ENCODE measurements at regions not wholly inside any gene's neighbourhood (a gene's known extent, or its start where the extent isn't known, plus 50 kb on each side); places are given as distances from the start of the nearest gene placed in this dataset.

DNA sequence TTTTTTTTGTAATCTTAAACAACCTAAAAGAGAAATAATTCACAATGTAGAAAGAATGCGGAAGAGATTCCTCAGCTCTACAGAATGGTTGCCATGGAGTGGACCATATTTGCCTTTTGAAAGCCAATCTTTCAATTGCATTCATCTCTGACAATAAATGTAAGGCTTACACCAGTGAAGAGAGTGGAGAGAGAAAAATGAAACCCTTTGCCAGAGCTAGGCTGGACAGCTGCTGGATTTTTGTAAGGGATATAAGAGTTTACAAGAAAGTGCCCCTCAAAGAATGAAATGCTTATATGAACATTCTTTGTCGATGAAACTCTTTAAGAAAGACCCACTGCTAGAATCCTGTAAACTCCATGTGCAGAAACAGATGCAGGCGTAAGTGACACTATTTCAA, 66.0 kb upstream of the FAT1 start:
- ATAC-seq (ENCODE audit: poor library complexity): no peak
- TF ChIP-seq, protein P1, sequence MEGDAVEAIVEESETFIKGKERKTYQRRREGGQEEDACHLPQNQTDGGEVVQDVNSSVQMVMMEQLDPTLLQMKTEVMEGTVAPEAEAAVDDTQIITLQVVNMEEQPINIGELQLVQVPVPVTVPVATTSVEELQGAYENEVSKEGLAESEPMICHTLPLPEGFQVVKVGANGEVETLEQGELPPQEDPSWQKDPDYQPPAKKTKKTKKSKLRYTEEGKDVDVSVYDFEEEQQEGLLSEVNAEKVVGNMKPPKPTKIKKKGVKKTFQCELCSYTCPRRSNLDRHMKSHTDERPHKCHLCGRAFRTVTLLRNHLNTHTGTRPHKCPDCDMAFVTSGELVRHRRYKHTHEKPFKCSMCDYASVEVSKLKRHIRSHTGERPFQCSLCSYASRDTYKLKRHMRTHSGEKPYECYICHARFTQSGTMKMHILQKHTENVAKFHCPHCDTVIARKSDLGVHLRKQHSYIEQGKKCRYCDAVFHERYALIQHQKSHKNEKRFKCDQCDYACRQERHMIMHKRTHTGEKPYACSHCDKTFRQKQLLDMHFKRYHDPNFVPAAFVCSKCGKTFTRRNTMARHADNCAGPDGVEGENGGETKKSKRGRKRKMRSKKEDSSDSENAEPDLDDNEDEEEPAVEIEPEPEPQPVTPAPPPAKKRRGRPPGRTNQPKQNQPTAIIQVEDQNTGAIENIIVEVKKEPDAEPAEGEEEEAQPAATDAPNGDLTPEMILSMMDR (IDR thresholded peaks at IDR 0.05): no peak
- no peaks in the 10 kb centered on the region for H3K4me1 ChIP-seq (ENCODE audit: insufficient read depth, low read length)
- POLR2A ChIA-PET: no interaction called here
- H3K9me3 Mint-ChIP-seq: no peaks in the 10 kb centered on the region
- H3K36me3 Mint-ChIP-seq (ENCODE audit: low read depth): no peaks in the 10 kb centered on the region
- no peak overlapping the region for H3K4me3 Mint-ChIP-seq
- intact Hi-C loops (cut with DNase I, micrococcal nuclease): no loop called here
- H3K36me3 ChIP-seq (ENCODE audit: insufficient read depth, low read length): no peaks in the 10 kb centered on the region
- no peak for DNase-seq
- no peak overlapping the region for H3K4me3 ChIP-seq (ENCODE audit: low read length)
- H3K27ac ChIP-seq (ENCODE audit: low read depth in 1 of 2, low read length in 2 of 2): no peak overlapping the region
- no peaks in the 10 kb centered on the region for H3K27me3 Mint-ChIP-seq
- H3K27ac Mint-ChIP-seq: no peak overlapping the region
- peaks cover 0 to 15% of the 10 kb centered on the region in 2 experiments for H3K9me3 ChIP-seq (ENCODE audit: control insufficient read depth in 1 of 2, insufficient read depth in 1 of 2, low read length in 2 of 2)
- H3K27me3 ChIP-seq (ENCODE audit: control insufficient read depth in 1 of 2, insufficient read depth in 2 of 2, low read length in 2 of 2): no peaks in the 10 kb centered on the region
- H3K4me1 Mint-ChIP-seq (ENCODE audit: low read depth): no peaks in the 10 kb centered on the region
- CTCF ChIA-PET: no interaction called here

DNA sequence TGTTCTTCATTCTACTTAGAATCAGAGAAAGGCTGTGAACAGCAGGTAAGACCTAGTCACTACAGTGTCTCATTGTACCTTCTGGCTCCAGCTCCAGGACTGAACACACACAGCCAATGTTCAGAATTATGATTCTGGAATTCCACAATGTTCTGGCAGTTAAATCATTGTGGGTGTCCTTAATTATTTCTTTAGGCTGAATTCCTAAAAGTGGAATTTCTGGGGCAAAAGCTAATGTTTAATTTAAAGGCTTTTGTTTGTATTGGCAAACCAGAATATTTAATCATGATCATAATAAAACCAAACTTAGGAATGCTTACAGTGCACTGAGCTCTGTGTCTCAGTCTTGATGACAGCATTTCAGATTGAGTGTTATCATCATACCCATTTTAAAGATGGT, 67.0 kb upstream of the FAT1 start:
- Mint-ChIP-seq H3K4me3 (no peak overlapping the region), H3K4me1 (ENCODE audit: low read depth) (no peaks in the 10 kb centered on the region), H3K27ac (no peak overlapping the region), H3K27me3 (no peaks in the 10 kb centered on the region), H3K9me3 (no peaks in the 10 kb centered on the region), H3K36me3 (ENCODE audit: low read depth) (no peaks in the 10 kb centered on the region)
- no peaks in the 10 kb centered on the region for H3K27me3 ChIP-seq (ENCODE audit: control insufficient read depth in 1 of 2, insufficient read depth in 2 of 2, low read length in 2 of 2)
- ATAC-seq (ENCODE audit: poor library complexity): no peak
- H3K36me3 ChIP-seq (ENCODE audit: insufficient read depth, low read length): no peaks in the 10 kb centered on the region
- CTCF ChIA-PET: no interaction called here
- no peak overlapping the region for H3K4me3 ChIP-seq (ENCODE audit: low read length)
- TF ChIP-seq, protein P1 (IDR thresholded peaks at IDR 0.05): no peak
- POLR2A ChIA-PET: no interaction called here
- peaks cover 0 to 16% of the 10 kb centered on the region in 2 experiments for H3K9me3 ChIP-seq (ENCODE audit: control insufficient read depth in 1 of 2, insufficient read depth in 1 of 2, low read length in 2 of 2)
- no peak for DNase-seq
- H3K27ac ChIP-seq (ENCODE audit: low read depth in 1 of 2, low read length in 2 of 2): no peak overlapping the region
- intact Hi-C loops (cut with DNase I, micrococcal nuclease): no loop called here
- H3K4me1 ChIP-seq (ENCODE audit: insufficient read depth, low read length): no peaks in the 10 kb centered on the region

DNA sequence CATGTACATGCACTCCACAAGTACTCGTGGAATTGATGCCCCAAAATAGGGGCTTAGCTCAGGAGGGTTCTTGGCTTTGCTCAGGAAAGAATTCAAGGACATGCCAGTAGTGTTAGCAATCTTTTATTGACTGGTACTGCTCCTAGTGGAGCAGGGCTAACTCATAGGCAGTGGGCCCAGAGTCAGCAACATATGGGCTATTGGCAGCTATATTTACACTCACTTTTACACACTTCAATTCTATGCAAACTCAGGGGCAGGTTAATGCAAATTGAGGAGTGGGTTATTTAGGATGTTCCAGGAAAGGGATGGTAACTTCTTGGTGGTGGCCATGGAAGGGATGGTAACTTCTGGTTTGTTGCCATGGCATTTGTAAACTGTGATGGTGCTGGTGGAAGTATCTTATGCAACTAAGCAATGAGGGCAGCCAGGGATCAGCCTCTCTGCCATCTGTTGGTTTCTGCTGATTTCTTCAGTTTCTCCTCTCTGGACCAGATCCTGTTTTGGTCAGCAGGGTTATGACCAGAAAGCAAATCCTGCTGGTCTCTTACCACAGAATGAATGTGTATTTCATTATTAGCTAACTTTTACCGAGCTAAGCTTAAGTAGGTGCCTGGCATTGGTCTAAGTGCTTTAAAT, 69.2 kb upstream of the FAT1 start:
- no peaks in the 10 kb centered on the region for H3K36me3 Mint-ChIP-seq (ENCODE audit: low read depth)
- Histone ChIP-seq H3K36me3 (ENCODE audit: insufficient read depth, low read length) (no peaks in the 10 kb centered on the region), H3K4me1 (ENCODE audit: insufficient read depth, low read length) (no peaks in the 10 kb centered on the region), H3K4me3 (ENCODE audit: low read length) (no peak overlapping the region), H3K27ac (ENCODE audit: low read depth in 1 of 2, low read length in 2 of 2) (no peak overlapping the region), H3K9me3 (ENCODE audit: control insufficient read depth in 1 of 2, insufficient read depth in 1 of 2, low read length in 2 of 2) (peaks cover 0 to 20% of the 10 kb centered on the region in 2 experiments), H3K27me3 (ENCODE audit: control insufficient read depth in 1 of 2, insufficient read depth in 2 of 2, low read length in 2 of 2) (no peaks in the 10 kb centered on the region)
- ChIA-PET CTCF (no interaction called here), POLR2A (no interaction called here)
- TF ChIP-seq, protein P1 (IDR thresholded peaks at IDR 0.05): no peak
- no peak for ATAC-seq (ENCODE audit: poor library complexity)
- no peak overlapping the region for H3K27ac Mint-ChIP-seq
- no peaks in the 10 kb centered on the region for H3K4me1 Mint-ChIP-seq (ENCODE audit: low read depth)
- intact Hi-C loops (cut with DNase I, micrococcal nuclease): no loop called here
- no peak for DNase-seq
- H3K4me3 Mint-ChIP-seq: no peak overlapping the region
- H3K27me3 Mint-ChIP-seq: no peaks in the 10 kb centered on the region
- peaks cover 5% of the 10 kb centered on the region for H3K9me3 Mint-ChIP-seq
